ENCODE measurements at regions not wholly inside any gene's neighbourhood (a gene's known extent, or its start where the extent isn't known, plus 50 kb on each side); places are given as distances from the start of the nearest gene placed in this dataset.

DNA sequence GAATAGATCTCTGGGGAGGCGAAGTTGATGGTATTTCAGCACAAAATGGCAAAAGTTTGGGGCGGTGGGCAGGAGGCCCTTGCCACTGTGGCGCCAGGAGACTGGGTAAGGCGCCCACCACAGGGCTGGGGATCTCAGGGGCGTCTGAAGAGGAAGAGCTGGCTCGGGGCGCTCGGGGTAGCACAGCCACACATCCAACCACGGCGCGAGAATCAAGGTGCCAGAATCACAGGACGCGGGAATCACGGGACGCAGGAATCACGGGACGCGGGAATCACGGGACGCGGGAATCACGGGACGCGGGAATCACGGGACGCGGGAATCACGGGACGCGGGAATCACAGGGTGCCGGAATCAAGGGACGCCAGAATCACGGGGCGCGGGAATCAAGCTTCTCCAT, 174.4 kb downstream of the TMEM18 start:
- Histone ChIP-seq H3K4me1 (no peaks in the 10 kb centered on the region), H3K27ac (no peak overlapping the region), H3K9me3 (no peaks in the 10 kb centered on the region), H3K36me3 (no peaks in the 10 kb centered on the region), H3K4me3 (no peak overlapping the region), H3K27me3 (replicated peaks in 1 of 7) (peaks cover 0 to 13% (median 0%) of the 10 kb centered on the region in 7 donors)
- intact Hi-C loops (cut with DNase I; ENCODE audit: low total_unique reads) = no loop called here
- no peak for TF ChIP-seq POLR2A (IDR thresholded peaks at IDR 0.05)
- TF ChIP-seq, protein P1, sequence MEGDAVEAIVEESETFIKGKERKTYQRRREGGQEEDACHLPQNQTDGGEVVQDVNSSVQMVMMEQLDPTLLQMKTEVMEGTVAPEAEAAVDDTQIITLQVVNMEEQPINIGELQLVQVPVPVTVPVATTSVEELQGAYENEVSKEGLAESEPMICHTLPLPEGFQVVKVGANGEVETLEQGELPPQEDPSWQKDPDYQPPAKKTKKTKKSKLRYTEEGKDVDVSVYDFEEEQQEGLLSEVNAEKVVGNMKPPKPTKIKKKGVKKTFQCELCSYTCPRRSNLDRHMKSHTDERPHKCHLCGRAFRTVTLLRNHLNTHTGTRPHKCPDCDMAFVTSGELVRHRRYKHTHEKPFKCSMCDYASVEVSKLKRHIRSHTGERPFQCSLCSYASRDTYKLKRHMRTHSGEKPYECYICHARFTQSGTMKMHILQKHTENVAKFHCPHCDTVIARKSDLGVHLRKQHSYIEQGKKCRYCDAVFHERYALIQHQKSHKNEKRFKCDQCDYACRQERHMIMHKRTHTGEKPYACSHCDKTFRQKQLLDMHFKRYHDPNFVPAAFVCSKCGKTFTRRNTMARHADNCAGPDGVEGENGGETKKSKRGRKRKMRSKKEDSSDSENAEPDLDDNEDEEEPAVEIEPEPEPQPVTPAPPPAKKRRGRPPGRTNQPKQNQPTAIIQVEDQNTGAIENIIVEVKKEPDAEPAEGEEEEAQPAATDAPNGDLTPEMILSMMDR (IDR thresholded peaks at IDR 0.05 in 8 of 11, conservative IDR thresholded peaks at IDR 0.05 in 3 of 11) = no peak
- TF ChIP-seq POLR2AphosphoS5 (IDR thresholded peaks at IDR 0.05) = no peak
- WGBS, 5 donors = 83 to 96% (median 94%) methylated on average over 33 to 35 of the region's 35 CpGs
- no peak for DNase-seq

DNA sequence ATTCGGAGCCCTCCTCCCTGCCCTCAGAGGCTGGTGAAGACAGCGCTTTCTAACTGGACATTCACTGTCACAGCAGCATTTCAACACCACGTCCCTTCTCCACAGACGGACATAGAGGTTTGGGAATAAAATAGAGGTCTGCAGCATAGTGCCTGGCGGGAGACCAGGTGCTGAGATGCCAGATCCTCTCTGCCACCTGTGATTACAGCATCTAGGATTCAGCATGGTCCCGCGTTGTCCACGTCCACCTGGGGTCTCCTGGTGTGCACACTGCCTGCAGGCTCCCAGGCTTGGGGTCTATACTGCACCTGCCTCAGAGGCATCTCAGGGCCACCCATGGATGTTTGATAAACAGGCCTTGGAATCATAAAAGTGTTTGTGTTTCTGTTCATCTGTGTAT, 175.5 kb downstream of the TMEM18 start:
- Histone ChIP-seq H3K36me3 (no peaks in the 10 kb centered on the region), H3K4me1 (no peaks in the 10 kb centered on the region), H3K27ac (no peak overlapping the region), H3K9me3 (no peaks in the 10 kb centered on the region), H3K27me3 (replicated peaks in 1 of 7) (peaks cover 0 to 13% (median 0%) of the 10 kb centered on the region in 7 donors), H3K4me3 (no peak overlapping the region)
- WGBS, 5 donors = 84 to 95% (median 88%) methylated on average over 8 of the region's 8 CpGs
- DNase-seq = no peak
- TF ChIP-seq POLR2AphosphoS5 (IDR thresholded peaks at IDR 0.05) (no peak), POLR2A (IDR thresholded peaks at IDR 0.05) (no peak)
- TF ChIP-seq, protein P1 (IDR thresholded peaks at IDR 0.05 in 8 of 11, conservative IDR thresholded peaks at IDR 0.05 in 3 of 11) = no peak
- intact Hi-C loops (cut with DNase I; ENCODE audit: low total_unique reads) = no loop called here

GRCh38 chr2:501130-501529, 176.1 kb downstream of the TMEM18 start:
- intact Hi-C loops (cut with DNase I; ENCODE audit: low total_unique reads) = no loop called here
- Histone ChIP-seq H3K4me1 (no peaks in the 10 kb centered on the region), H3K27me3 (replicated peaks in 1 of 7) (peaks cover 0 to 13% (median 0%) of the 10 kb centered on the region in 7 donors), H3K9me3 (no peaks in the 10 kb centered on the region), H3K36me3 (no peaks in the 10 kb centered on the region), H3K4me3 (no peak overlapping the region), H3K27ac (no peak overlapping the region)
- TF ChIP-seq POLR2AphosphoS5 (IDR thresholded peaks at IDR 0.05) = no peak
- TF ChIP-seq, protein P1 (IDR thresholded peaks at IDR 0.05 in 8 of 11, conservative IDR thresholded peaks at IDR 0.05 in 3 of 11) = no peak
- no peak for TF ChIP-seq POLR2A (IDR thresholded peaks at IDR 0.05)
- 75 to 80% (median 78%) methylated on average over 5 of the region's 5 CpGs for WGBS, 5 donors
- DNase-seq = no peak

DNA sequence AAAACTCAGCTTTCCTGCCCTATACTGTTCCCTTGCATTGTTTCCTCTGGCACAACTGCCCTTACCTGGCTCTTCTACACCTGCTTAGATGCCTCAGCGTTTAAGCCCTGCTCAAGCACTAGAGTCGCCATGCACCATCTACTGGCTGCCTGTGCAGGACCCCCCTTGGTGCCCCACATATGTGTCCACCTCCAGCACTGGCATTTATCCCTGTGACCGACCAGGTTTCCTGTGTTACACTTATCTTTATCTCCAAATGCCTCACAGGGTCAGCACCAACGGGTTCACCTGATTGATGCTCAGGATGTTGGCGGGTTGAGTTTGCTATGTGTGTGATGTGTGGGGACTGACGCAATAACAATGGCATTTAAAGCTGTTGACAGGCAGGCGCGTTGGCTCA, 177.5 kb downstream of the TMEM18 start:
- TF ChIP-seq, protein P1 (IDR thresholded peaks at IDR 0.05 in 8 of 11, conservative IDR thresholded peaks at IDR 0.05 in 3 of 11) = no peak
- TF ChIP-seq POLR2AphosphoS5 (IDR thresholded peaks at IDR 0.05) (no peak), POLR2A (IDR thresholded peaks at IDR 0.05) (no peak)
- intact Hi-C loops (cut with DNase I; ENCODE audit: low total_unique reads) = no loop called here
- H3K4me3 ChIP-seq = no peak overlapping the region
- no peaks in the 10 kb centered on the region for H3K36me3 ChIP-seq
- H3K9me3 ChIP-seq = no peaks in the 10 kb centered on the region
- H3K27me3 ChIP-seq (replicated peaks in 1 of 7) = peaks cover 0 to 13% (median 0%) of the 10 kb centered on the region in 7 donors
- WGBS, 5 donors = 72 to 78% (median 77%) methylated on average over 8 of the region's 8 CpGs
- H3K4me1 ChIP-seq = no peaks in the 10 kb centered on the region
- no peak for DNase-seq
- no peak overlapping the region for H3K27ac ChIP-seq

All from spleen (tissue), 11 donors.